ENCODE measurements at regions not wholly inside any gene's neighbourhood (a gene's known extent, or its start where the extent isn't known, plus 50 kb on each side); places are given as distances from the start of the nearest gene placed in this dataset.

- TF ChIP-seq CTCF (conservative IDR thresholded peaks at IDR 0.05; ENCODE audit: low read length), result no peak
- TF ChIP-seq EZH2phosphoT487 (IDR thresholded peaks at IDR 0.05; ENCODE audit: borderline replicate concordance, low read depth, low read length), result no peak
These were observed 537.6 kb downstream of the ANXA1 start for GRCh38 chr9:73689051-73689870.

All from OCI-LY7 (cell line).